GM10266 (cell line): ENCODE measurements at regions not wholly inside any gene's neighbourhood (a gene's known extent, or its start where the extent isn't known, plus 50 kb on each side); places are given as distances from the start of the nearest gene placed in this dataset.

Experiments used
- DNase-seq: peaks from one replicate; pipeline ENCODE4 v3.0.0; 2012; ENCODE audit errors: extremely low spot score
- TF ChIP-seq, protein P1 (sequence below): IDR thresholded peaks from 2 replicates; pipeline ENCODE4 v1.5.1; 2012; ENCODE audit warnings: mild to moderate bottlenecking, low read depth; ENCODE audit not compliant: control insufficient read depth, insufficient read depth; ENCODE audit errors: missing control alignments

GRCh38 chr11:90795746-90796145, 572.9 kb upstream of the CHORDC1 start:
- no peak for DNase-seq
- TF ChIP-seq, protein P1, sequence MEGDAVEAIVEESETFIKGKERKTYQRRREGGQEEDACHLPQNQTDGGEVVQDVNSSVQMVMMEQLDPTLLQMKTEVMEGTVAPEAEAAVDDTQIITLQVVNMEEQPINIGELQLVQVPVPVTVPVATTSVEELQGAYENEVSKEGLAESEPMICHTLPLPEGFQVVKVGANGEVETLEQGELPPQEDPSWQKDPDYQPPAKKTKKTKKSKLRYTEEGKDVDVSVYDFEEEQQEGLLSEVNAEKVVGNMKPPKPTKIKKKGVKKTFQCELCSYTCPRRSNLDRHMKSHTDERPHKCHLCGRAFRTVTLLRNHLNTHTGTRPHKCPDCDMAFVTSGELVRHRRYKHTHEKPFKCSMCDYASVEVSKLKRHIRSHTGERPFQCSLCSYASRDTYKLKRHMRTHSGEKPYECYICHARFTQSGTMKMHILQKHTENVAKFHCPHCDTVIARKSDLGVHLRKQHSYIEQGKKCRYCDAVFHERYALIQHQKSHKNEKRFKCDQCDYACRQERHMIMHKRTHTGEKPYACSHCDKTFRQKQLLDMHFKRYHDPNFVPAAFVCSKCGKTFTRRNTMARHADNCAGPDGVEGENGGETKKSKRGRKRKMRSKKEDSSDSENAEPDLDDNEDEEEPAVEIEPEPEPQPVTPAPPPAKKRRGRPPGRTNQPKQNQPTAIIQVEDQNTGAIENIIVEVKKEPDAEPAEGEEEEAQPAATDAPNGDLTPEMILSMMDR, result no peak

GRCh38 chr11:90788961-90789360, 566.1 kb upstream of the CHORDC1 start:
- TF ChIP-seq, protein P1, result no peak
- no peak for DNase-seq

- TF ChIP-seq, protein P1, result no peak
- DNase-seq, result no peak
These were observed 561.5 kb upstream of the CHORDC1 start for GRCh38 chr11:90784241-90784814.

DNA sequence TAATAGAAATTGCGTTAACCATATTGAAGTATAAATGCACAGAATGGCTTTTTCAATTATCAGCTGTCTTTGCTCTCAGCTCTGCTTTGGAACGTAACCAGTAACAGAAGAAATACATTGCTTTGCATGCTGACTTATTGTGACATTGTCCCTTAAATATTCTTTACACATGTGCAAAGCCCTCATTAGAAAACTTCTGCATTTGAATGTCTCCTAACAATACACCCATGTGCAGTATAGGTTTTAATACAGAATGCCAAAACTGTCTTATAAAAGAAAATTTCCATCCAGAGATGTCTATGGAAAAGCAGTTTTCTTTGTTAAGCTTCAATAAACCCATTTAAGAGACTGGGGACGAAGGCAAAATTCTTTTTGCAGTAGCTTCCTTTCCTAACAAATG, 560.3 kb upstream of the CHORDC1 start:
- TF ChIP-seq, protein P1, result no peak
- DNase-seq, result no peak

GRCh38 chr11:90779098-90779497, 556.2 kb upstream of the CHORDC1 start:
- DNase-seq, result no peak
- TF ChIP-seq, protein P1, result no peak

DNA sequence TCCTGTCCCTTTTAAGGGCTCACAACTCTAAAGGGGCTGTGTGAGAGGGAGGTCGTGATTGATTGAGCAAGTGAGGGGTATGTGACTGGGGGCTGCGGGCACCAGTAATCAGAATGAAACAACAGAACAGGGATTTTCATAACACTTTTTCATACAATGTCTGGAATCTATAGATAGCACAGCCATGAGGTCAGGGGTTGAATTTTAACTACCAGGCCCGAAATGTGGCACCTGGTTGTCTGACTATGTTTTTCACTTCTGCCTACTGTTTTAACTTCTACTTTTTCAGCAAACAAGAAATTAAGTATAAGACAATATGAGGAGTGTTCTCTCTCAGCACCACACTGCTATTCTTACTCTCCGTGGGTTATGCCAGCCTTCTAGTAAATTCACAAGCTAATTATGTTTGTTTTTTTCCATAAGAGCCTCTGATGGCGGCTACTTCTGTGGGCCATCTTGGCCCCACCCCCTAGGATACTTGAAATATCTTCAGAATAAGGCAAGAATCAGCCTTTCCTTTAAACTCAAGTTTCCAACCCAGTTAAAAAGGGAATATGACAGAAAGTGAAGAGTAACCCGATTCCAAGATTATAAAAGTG, 552.8 kb upstream of the CHORDC1 start:
- no peak for DNase-seq
- TF ChIP-seq, protein P1, result no peak

GRCh38 chr11:90774727-90775566, 552.1 kb upstream of the CHORDC1 start:
- TF ChIP-seq, protein P1, result no peak
- no peak for DNase-seq
